Ovary (tissue), 3 donors: ENCODE measurements at regions not wholly inside any gene's neighbourhood (a gene's known extent, or its start where the extent isn't known, plus 50 kb on each side); places are given as distances from the start of the nearest gene placed in this dataset.

Experiments used
- POLR2A ChIP-seq: fragments of 450-650 bp; IDR thresholded peaks from one replicate; pipeline ENCODE4 v1.6.1; 2017; ENCODE audit warnings: antibody characterized with exemption, mild to moderate bottlenecking, moderate library complexity
- TF ChIP-seq, protein P1 (sequence below), 3 donors: fragments of 450-650 bp in 2 of 3; fragments of 200-600 bp in 1 of 3; IDR thresholded peaks; one replicate each; pipeline versions ENCODE4 v1.5.1 to v1.8.0; 2016 to 2022; ENCODE audit warnings: antibody characterized with exemption in 3 of 3, mild to moderate bottlenecking in 1 of 3
- donor health status: DM: no; HTN: no; CAD: no.

DNA sequence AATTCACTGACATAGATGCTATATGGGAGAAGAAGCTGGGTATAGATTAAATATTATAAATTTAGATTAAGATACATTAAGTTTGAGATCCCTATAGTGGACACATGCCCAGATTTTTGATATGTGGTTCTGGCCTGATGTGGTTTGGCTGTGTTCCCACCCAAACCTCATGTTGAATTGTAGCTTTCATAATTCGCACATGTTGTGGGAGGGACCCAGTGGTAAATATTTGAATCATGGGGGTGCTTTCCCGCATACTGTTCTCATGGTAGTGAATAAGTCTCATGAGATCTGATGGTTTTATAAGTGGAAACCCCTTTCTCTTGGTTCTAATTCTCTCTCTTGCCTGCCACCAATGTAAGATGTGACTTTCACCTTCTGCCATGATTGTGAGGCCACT, 189.4 kb upstream of the CD96 start:
- TF ChIP-seq POLR2A, result no peak
- TF ChIP-seq, protein P1, sequence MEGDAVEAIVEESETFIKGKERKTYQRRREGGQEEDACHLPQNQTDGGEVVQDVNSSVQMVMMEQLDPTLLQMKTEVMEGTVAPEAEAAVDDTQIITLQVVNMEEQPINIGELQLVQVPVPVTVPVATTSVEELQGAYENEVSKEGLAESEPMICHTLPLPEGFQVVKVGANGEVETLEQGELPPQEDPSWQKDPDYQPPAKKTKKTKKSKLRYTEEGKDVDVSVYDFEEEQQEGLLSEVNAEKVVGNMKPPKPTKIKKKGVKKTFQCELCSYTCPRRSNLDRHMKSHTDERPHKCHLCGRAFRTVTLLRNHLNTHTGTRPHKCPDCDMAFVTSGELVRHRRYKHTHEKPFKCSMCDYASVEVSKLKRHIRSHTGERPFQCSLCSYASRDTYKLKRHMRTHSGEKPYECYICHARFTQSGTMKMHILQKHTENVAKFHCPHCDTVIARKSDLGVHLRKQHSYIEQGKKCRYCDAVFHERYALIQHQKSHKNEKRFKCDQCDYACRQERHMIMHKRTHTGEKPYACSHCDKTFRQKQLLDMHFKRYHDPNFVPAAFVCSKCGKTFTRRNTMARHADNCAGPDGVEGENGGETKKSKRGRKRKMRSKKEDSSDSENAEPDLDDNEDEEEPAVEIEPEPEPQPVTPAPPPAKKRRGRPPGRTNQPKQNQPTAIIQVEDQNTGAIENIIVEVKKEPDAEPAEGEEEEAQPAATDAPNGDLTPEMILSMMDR (IDR thresholded peaks at IDR 0.05), result no peak
